LoVo (cell line): ENCODE measurements at regions not wholly inside any gene's neighbourhood (a gene's known extent, or its start where the extent isn't known, plus 50 kb on each side); places are given as distances from the start of the nearest gene placed in this dataset.

Experiments
- DNase-seq: peaks from one replicate; pipeline ENCODE4 v3.0.0-alpha.2; 2016; ENCODE audit warnings: low spot score

DNA sequence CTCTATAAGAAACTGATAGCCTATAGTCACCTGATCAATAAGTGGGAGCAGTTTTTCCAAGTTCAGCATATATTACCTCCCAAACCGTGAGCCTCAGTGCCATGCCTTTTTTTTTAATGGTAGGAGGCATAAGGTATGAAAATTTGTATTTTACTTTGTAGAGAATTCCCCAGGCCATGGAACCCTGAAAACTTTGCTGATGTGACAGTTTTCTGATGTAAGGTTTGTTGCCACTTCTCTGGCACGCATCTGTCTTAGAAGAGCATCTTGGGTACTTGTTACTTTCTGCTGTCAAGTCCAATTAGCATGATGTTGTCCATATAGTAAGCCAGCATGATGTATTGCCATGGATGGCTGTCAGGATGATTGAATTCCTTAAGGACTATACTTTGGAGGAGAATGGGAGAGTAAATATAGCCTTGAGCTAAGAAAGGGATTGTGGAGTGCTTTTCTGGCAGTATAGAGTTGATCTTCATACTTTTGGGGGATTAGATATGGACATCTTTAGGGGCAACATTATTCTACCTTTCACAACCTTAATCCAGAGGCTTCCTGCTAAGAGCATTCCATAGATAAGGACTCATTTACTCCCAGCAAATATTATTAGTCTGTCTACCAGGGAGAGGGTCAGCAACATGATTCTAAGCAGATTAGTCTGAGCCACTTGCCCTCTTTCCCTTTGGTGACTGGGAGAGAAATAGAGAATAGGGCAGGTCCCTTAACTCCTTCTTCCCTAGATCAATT is 389.6 kb downstream of the YTHDC2 start:
- DNase-seq = no peak

DNA sequence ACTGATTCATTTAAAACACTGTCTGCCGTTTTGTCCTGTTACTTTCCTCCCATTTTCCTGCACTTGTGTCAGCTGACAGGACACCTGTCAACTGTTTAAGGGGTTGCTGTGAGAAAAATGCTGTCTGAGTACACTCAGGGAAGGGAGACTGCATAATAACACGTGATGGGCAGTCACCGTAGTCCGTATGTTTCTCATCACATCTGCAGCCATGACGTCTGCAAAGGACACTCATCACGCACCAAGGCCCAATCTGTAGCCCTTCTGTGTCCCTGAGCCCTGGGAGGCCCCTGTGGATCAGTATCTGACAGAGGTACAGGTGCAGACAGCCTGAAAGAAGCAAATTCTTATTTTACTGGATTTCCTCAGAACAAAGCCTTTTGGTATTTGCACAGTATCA is 396.3 kb downstream of the YTHDC2 start:
- no peak for DNase-seq

DNA sequence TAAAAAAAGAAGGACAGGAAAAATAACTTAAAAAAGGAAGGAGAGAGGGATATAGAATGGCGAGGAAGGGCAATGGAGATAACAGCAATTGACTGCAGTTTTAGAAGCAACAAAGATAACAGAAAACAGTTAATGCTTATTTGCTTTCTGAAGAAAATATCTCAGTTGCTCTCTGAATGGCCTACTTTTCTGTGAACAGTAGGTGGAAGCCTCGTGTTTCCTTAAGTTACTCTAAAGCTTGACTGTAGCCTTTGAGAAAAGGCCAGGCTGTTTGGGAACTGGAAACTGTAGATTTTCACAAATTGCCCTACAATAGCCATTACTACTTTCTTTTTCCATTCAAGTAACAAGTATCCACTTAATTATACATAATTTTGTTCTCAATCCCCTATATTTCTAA is 404.5 kb downstream of the YTHDC2 start:
- no peak for DNase-seq

DNA sequence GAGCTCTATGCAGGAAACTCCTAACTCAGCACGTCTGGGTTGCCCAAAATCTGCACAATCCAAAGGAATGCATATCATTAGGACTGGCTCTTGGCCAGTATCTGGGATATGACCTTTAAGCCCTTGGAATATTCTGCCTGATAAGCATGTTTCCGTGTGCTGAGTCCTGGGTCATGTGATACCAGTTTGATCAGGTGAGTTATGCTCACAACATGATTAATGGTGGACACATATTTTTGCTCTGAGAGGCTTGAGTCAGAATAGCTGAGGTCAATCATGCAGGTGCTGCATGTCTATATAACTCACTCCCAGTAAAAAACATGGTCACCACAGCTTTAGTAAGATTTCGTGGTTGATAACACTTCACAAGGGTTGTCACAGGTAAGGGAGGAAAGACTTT is 408.8 kb downstream of the YTHDC2 start:
- no peak for DNase-seq

DNA sequence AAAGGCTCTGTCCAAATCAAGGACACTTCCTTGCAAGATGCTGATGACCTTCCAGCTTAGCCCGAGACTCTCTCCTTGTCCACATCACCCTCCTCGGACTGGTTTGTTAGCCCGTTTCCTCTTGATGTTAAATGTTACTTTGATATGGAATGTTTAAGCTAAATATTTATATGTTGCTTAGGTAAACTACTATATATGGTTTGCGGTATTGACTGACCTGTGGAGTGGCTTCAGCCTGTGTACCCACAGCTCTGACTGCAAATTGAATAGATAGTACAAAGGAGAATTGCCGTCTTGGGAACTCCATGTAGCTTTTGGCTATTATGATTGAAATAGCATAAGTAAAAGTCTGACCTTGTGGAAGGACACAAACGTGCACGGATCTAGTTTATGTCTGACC is 422.0 kb downstream of the YTHDC2 start:
- no peak for DNase-seq

DNA sequence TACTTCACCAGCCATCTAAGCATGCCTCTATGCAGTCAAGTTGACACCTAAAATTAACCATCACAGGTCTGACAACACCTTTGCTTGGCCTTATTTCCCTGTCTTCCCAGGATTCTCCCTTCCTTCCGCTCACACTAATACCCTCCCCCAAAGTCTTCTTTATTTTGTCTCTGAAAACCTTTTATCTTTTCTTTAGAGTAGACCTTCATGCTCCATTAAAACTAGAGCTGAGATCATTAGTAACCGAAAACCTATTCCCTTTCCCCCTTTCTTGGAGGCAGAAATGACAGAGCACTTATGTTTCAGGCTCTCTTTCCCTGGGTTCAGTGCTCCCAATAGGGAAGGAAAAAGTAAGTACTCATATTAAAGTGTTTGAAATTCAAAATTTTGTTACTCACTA is 423.8 kb downstream of the YTHDC2 start:
- no peak for DNase-seq

DNA sequence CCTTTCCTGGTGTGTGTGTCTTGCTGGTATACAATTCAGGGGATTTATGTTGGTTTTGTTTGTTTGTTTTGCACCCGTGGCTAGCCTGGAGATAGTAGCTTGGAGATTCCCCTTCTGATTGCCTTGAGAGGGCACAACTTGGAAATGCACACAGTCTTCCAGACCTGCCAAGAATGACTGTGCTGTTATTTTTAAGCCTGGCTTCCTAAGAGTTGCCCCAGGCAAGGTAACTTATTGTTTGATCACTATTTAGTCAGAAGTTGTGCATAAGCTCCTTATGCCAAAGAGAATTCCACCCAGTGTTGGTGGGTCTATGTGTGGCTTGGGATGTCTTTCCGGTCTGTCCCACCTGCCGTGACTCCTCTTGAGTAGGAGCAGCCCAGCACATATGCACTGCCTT is 421.9 kb upstream of the KCNN2 start:
- no peak for DNase-seq

DNA sequence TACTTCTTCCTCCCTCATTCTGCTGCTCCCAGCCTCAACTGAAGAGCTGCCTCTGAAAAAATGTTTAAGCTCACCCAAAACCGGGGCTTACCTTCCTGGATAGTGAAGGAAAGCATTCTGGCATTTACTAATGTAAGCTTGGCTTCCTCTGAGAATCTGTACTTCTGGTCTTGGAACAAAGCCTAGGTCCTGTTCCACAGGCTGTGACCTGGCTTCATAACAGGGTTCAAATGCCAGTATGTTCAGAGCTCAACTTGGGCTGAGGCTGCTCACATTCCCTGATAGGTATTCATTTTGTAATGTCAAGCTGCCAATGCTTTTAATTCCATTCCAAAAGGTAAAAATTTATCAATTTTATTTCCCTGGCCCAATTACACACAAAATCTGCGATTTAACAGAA is 411.7 kb upstream of the KCNN2 start:
- DNase-seq = no peak

DNA sequence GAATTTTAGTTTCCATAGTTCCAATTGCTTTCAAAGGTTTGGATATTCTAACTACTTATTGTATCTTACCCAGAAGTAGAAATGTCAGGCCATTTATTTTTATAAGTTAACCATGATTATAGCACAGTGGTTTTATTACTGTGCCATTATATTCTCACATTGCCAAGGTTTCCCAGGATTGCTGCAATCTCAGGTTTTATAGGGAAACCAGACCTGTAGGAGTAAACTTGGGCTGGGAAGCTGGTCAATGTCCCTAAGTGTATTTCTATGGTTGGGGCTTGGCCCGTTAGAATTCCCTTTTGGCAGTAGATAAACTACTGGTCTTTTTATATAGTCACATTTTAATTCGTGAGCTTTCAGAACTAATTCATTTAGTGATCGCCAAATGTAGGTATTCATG is 396.6 kb upstream of the KCNN2 start:
- no peak for DNase-seq

DNA sequence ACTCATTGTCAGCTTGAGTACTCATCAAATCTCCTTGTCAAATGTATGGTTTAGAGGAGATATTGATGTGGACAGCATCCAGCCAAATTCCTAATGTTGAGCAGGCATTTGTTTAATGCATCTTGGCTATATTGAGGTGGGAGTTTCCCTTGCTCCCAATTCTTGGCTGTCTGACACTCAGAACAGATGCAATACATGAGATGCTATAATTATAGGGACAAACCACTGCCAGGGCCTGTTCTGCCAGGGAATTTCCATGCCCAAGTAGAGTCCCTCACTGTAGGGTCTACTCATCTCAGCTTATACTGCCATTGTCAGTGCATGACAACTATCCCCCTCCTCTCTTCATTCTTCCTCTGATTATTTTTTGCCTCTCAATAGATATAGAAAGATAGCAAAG is 392.0 kb upstream of the KCNN2 start:
- no peak for DNase-seq

DNA sequence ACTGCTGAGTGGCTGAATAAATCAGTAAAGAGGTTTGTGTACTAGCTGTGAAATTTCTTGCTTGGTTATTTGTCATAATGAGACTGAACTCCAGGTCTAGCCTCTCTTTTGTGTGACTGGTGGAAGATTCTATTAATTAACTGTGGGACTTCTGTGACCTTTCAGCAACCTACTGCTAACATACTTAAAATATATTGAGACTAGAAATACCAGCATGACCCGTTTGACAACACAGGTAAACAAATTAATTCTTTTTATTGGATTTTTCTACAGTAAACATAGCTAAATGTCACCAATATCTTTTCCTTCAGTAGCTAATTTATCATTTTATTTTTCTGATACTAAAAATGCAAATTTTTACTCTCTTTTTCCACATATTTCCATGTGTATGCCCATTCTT is 390.4 kb upstream of the KCNN2 start:
- DNase-seq = no peak

DNA sequence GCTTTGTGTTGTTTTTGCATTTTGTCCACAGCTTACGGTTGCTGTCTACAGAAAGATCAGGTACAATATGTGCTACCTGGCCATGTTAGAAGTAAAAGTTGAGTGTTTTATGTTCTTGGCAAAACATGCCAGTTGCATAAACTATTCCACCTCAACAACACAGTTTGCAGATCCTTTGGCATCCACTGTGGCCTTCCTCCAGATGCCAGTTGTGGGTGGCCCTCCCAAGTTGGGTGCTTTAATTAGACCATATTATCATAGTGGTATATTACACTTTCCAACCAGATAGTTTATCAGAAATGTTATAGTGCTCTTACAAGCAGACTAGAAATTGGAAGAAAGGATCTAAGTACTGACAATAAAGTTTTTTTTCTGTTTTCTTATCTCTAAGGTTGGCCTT is 386.9 kb upstream of the KCNN2 start:
- no peak for DNase-seq

DNA sequence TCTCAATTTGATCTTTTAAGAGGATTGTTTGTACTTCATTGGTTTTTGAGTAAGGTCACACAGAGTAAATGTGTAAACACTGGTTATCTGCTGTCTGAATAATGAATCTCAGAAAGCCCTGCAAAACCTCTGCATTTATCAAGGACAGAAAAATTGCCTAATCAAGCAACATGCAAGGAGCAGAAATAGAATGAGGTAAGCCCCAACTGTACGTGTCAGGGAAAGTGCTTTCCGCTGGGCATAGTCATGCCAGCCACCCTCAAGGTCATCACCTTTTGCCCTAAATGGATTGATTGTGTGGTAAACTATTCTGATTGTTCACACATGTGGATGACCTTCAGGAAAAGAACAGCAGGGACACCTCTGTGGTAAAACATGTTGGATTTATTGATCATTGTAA is 376.9 kb upstream of the KCNN2 start:
- no peak for DNase-seq

DNA sequence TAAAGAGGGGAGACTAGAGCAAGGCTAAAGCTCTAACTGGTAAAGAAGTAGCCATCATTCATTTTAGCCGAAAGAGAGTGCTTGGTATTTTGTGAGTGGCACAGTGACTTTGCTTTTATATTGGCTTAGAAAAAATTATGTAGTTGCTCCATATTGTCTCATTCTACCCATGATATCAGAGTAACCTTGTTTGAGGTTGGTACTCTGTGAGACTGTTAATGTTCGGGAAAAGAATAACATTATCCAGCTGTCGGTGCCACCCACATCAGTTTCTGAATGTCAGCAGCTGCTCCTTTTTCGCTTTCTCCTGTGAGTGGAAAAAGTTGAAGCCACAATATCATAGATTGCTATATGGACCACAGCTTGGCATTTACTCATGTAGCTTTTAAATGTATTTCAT is 376.4 kb upstream of the KCNN2 start:
- DNase-seq = no peak

DNA sequence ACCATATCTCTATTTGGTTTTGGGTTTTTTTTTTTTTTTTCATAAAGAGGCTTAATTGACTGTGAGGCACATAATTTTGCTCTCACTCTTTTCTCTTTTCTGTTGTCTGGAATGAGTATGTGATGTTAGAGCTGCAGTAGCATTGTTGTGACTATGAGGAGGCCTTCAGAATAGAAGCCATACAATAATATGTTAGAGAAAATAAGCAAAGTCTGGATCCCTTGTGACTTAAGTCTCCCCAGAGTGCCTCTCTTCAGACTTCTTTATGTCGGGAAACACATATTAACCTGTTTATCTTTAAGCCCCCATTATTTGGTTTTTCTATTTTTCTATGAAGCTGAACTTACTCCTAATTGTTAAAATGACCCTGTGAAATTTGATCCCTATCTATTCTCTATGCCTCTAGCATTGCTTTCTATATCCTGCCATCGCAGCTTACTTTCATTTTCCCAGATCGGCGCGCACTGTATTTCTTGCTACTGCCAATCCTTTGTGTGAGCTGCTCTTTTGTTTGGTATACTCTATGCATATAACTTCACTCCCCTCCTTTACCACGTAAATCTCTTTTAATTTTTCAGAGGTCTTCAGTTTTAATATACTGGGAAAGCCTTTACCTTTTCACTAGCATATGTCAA is 372.5 kb upstream of the KCNN2 start:
- peak; percentile 16 for DNase-seq

DNA sequence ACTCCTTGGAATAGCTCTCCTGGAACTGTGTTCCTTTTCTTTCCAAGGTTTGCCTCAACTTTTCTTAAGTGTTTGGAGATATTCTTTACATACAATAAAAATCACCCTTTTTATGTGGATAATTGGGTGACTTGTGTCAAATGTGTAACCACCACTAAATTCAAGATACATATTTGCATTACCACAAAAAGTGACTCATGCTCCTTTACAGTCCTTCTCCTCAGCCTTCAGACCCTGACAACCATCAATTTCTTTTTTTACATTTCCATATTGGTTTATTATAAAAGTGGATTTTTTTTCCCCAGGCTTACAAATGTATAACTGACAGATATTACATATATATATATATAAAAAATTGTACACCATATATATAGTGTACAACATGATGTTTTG is 372.0 kb upstream of the KCNN2 start:
- DNase-seq = no peak

DNA sequence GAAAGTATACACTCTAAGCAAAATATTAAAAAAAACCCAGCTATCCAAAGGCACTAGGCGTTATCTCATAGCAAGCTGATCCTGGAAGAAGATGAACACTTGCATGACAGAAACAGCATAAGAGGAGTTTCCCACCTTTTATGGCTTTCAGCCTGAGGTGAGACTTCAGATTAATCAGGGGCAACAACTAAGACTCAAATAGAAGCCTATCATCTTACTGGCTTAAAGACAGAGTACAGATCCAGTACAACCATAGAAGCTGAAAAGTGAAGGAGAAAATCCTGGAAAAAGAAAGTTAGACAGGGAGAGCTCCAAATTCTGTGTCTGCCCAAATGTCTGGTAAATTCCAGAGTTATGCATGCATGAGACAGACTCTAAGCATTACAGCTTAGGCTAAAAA is 360.8 kb upstream of the KCNN2 start:
- DNase-seq = no peak

DNA sequence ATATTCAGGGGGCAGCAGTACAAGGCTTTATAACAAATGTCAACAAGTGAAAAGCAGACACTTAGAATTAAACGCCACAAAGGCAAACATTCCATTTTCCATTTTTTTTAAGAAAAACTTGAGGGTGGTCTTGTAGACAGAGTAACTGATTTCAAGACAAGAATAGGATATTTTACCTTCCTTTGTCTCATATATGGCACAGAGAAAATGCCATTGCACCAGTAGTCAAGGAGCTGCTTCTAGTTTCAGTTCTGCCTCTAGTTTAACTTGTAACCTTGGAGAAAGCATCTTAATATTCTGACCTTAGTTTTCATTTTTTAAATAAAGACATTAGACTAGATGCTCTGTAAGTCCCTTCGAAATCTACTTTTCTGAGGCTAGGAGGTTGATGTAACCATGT is 355.3 kb upstream of the KCNN2 start:
- no peak for DNase-seq

DNA sequence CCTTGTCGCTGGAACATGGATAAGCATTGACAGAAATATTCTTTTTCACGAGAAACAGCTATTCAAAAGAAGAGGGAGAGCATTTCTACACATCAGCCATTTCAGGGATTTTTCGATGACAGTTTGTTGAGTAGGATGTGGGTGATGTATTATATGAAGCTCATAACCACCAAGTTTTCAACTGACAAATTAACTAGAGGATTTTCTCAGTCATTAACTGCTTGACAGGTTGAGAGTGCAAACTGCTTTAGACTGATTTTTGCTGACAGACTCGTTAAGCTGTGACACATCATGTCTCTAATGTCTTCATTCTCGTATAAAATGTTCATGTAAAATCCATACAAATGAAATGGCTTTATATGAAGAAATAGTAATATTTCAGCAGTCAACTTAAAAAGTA is 354.2 kb upstream of the KCNN2 start:
- no peak for DNase-seq

DNA sequence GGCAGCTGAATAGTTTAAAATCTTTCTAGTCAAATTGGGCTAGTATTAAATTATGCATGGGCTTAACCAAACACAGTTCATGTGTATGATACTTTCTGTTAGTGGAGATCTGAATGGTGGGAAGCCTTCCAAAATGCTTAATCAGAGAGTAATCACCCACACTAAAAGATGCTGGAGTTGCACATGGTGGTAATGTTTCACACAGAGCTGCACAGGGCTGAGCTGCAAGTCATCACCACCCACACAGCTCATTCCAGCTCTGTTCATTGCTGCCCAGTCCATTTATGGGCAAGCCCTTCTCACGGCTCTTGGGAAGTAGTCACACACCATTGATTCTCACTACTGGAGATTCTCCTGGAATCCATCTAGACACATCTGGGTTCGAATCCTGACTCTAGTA is 351.5 kb upstream of the KCNN2 start:
- no peak for DNase-seq

DNA sequence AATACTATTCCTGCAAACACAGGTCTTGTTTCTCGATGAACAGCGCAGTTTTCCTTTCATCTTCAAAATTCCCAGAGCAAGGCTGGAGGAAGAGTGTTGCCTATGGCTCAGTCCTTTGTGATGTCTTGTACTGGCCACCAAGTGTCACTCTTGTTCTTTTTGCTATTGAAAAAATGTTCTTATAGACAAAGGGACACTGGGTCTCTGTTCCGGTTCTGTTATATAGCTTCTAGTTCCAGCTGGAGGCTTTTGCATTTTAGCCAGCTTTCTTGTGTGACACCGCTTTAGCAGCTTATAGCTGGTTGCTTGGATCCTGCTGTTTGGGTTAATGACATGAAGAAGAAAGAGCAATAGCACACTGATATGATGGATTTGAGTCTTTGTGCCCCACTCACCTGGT is 343.7 kb upstream of the KCNN2 start:
- no peak for DNase-seq

DNA sequence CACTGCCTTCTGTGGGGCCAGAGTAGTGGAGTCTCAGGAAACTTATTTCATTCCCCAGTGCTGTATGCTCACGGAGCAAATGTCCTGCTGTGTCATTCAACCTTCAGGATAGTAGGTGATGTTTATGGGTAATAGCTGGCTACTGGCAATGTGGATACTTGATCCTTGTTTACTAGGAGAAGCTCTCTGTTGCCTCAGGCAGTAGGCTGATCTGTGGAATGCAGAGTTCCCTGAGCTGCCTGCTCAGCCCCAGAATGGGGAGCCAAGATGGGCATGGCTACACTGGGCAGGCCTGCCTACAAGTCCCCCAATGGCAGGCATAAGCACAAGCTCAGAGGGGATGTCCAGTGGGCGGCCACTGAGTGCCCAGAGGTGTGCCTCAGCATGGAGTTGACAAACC is 323.1 kb upstream of the KCNN2 start:
- DNase-seq = no peak

DNA sequence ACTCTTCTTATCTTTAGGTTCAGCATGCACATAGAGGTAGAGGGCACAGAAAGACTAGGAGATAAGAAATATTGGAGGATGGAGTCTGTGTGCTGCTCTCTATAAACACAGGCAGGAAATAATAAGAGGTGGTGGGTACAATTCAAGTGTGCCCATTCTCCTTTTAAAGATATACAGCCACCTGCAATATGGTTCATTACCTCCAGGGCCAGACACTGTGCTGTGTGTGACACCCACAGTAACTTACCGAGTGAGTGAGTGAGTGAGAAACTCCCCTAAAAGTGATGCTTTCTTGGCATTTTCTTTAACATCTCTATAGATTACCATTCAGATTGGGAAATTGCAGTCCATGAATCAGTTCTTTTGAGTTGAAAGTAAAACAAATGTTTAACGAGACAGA is 311.8 kb upstream of the KCNN2 start:
- DNase-seq = no peak

DNA sequence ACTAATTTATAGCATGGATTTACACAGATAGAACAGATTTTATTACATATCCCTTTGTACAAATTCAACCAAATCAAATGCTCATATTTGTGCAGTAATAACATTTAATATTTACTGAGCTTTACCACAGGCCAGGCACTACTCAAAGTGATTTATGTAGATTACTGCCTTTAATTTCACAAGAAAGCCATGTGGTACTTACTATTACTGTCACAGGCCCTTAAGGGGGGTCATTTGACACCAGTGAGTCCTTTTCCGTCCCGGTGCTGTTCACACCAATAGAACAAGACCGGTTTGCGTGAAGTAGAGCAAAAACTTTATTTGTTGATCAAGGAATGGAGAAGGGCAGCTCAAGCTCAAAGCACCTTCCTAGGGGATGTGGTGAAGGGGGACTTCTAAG is 308.5 kb upstream of the KCNN2 start:
- DNase-seq = no peak
